Hepatocyte (in vitro differentiated cells): ENCODE measurements at regions not wholly inside any gene's neighbourhood (a gene's known extent, or its start where the extent isn't known, plus 50 kb on each side); places are given as distances from the start of the nearest gene placed in this dataset.

ENCODE experiments used
- EZH2 ChIP-seq: fragments of 200-600 bp; sonication (generic); IDR thresholded peaks from 2 replicates; pipeline ENCODE4 v1.6.1; 2016; ENCODE audit warnings: antibody characterized with exemption, mild to moderate bottlenecking, borderline replicate concordance
- TF ChIP-seq, protein P1 (sequence below): fragments of 200-600 bp; sonication (generic); IDR thresholded peaks from 2 replicates; pipeline ENCODE4 v1.5.1; 2016; ENCODE audit warnings: antibody characterized with exemption, mild to moderate bottlenecking; ENCODE audit not compliant: poor library complexity

DNA sequence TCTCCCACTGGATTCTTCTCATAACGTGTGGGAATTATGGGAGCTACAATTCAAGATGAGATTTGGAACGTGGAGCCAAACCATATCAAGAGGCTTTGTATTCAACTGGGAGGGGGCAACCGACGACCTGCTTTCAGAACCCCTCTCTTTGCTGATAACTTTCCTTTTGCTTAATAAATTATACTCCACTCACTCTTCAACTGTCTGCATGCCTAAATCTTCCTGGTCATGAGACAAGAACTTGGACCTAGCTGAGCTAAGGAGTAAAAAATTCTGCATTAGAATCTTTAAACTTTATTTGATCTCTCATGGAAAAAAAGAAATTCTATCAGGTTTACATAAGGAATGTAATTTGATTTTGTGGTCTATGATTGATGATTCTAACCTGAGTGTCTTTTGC lies 86.7 kb upstream of the CYYR1 start:
- TF ChIP-seq, protein P1, sequence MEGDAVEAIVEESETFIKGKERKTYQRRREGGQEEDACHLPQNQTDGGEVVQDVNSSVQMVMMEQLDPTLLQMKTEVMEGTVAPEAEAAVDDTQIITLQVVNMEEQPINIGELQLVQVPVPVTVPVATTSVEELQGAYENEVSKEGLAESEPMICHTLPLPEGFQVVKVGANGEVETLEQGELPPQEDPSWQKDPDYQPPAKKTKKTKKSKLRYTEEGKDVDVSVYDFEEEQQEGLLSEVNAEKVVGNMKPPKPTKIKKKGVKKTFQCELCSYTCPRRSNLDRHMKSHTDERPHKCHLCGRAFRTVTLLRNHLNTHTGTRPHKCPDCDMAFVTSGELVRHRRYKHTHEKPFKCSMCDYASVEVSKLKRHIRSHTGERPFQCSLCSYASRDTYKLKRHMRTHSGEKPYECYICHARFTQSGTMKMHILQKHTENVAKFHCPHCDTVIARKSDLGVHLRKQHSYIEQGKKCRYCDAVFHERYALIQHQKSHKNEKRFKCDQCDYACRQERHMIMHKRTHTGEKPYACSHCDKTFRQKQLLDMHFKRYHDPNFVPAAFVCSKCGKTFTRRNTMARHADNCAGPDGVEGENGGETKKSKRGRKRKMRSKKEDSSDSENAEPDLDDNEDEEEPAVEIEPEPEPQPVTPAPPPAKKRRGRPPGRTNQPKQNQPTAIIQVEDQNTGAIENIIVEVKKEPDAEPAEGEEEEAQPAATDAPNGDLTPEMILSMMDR, result no peak
- TF ChIP-seq EZH2, result no peak
